GM19397 (cell line): ENCODE measurements at regions not wholly inside any gene's neighbourhood (a gene's known extent, or its start where the extent isn't known, plus 50 kb on each side); places are given as distances from the start of the nearest gene placed in this dataset.
"Not testable (repeated sequence)": the region's sequence is repeated elsewhere in the genome, so short reads cannot be mapped to it uniquely, and the experiment has no call there.

Source experiments
- ATAC-seq: cut with Tn5 transposase; IDR thresholded peaks from one replicate; pipeline ENCODE4 v1.9.1; 2021; ENCODE audit warnings: mild to moderate bottlenecking, moderate library complexity; ENCODE audit not compliant: unreplicated experiment

DNA sequence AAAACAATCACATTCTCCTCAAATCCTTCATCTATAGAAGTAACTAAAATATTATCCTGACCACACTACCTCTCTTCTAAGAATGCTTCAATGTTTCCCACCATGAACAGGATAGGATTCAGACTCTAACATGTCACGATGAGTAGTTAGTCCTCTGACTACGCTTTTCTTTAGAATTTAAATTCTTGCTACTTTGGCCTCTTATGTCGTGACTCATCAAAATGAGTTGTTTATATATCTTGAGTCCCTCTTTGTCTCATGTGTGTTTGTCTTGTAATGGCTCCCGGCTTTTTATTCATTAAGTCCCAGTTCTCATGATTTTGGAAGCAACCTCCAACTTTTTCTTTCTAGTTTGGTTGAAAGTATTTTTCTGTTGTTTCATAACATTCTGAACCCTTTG, 1289.2 kb downstream of the DSC3 start:
- no peak for ATAC-seq

DNA sequence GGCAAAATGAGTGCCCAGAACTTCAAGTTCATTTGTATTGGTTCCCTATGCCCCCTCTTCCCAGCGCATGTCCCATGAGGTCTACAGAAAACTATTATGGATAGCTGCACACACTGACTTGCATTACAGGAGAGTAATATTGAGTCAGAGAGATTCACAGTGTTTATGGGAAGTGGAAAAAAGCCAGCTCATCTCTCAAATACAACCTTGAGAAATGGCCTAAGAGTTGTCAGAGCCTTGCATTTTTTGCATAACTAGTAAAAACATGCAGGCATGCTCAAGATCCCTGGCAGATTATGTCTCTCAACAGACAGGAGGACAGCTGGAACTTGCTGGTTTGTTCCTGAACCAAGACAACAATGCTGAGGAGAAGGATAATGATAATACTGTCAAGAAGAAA, 1292.8 kb downstream of the DSC3 start:
- ATAC-seq = no peak

DNA sequence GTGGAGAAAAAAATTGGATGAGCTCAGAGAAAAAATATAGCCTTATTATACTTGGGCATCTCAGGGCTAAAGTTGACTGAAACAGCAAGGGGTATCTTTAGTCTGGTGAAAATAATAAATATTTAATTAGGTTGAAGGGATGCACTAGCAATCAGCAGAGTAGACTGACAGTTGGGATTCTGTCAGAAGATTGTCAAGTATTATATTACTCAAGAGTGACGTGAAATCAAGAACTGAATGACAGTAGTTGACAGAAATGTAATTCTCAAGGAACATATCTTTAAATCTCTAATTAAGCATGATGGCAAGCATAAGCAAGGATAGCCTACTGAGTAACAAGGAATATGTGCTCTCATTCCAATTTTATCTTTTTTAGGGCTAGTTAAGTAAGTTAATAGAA, 1301.1 kb downstream of the DSC3 start:
- ATAC-seq = no peak

DNA sequence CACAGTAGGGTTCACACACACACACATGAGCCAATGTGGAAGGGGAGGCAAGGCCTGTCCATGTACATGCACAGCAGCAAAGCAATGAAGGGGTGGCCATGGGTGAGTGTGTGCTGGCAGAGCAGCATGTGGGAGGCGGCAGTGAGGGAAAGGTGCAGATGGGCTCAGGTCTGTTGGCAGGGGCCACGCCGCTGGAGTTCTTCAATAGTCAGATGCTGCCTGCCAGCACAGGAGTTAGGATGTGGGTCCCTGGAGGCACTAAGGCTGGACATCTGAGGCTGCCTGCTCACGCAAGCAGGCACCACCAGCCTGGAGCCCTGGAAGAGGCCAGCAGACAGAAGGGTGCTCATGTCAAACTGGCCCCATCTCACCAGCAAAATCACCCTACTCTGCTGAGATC, 1304.9 kb downstream of the DSC3 start:
- no peak for ATAC-seq

DNA sequence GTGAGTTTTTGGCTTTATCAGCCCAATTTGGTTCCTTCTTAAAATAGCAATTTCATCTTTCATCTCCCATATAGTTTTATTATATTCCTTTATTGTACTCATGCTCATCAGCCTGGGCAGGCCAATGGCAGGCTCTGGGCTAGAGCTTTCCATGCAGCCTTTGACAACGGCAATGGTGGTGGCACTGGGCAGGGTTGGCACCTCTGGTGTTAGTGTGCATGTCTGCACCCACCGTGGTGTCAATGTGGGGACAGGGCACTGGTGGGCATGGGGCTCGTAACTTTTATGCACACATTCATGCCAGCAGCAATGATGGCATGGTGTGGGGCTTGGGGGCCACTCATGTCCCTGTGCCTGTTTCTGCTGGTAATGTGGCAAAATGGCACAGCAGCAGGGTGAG, 1305.4 kb downstream of the DSC3 start:
- ATAC-seq = no peak

DNA sequence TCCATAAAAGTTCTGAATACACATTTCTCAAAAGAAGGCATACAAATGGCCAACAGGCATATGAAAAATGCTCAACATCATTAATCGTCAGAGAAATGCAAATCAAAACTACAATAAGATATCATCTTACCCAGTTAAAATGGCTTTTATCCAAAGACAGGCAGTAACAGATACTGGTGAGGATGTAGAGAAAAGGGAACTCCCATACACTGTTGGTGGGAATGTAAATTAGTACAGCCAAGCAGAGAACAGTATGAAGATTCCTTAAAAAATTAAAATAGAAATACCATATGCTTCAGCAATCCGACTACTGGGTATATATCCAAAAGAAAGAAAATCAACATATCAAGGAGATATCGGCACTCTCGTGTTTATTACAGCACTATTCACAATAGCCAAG, 1312.5 kb downstream of the DSC3 start:
- ATAC-seq = no peak

DNA sequence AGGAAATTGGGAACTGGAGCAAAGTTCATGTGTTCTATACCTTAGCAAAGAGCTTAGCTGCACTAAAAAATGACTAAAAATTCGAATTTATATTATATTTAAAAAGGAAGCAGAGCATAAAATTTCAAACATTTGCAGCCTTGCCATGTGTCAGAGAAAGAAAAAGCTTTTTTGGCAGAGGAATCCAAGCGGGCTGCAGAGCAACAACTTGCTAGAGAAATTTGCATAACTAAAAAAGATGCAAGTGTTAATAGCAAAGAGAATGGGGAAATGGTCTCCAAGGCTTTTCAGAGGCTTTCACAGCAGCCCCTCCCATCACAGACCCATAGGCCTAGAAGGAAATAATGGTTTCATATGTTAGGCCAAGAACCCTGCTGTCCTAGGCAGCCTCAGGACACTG, 1315.9 kb downstream of the DSC3 start:
- ATAC-seq = no peak

DNA sequence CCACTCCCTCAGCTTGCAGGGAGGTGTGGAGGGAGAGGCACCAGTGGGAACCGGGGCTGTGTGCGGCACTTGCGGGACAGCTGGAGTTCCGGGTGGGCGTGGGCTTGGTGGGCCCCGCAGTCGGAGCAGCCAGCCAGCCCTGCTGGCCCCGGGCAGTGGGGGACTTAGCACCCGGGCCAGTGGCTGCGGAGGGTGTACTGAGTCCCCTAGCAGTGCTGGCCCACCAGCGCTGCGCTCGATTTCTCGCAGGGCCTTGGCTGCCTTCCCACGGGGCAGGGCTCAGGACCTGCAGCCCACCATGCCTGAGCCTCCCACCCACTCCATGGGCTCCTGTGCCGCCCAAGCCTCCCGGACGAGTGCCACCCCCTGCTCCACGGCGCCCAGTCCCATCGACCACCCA, 1319.1 kb downstream of the DSC3 start:
- ATAC-seq = not testable (repeated sequence)

DNA sequence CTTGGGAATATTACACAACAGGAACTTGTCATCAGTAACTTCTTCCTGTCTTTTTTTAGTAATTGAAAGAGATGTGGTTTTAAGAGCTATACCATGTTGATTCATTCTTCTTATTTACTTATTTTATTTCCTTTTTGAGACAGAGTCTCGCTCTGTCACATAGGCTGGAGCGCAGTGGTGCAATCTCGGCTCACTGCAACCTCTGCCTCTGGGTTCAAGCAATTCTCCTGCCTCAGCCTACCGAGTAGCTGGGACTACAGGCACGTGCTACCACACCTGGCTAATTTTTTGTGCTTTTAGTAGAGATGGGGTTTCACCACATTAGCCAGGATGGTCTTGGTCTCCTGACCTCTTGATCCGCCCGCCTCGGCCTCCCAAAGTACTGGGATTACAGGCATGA, 1326.6 kb downstream of the DSC3 start:
- ATAC-seq = not testable (repeated sequence)

DNA sequence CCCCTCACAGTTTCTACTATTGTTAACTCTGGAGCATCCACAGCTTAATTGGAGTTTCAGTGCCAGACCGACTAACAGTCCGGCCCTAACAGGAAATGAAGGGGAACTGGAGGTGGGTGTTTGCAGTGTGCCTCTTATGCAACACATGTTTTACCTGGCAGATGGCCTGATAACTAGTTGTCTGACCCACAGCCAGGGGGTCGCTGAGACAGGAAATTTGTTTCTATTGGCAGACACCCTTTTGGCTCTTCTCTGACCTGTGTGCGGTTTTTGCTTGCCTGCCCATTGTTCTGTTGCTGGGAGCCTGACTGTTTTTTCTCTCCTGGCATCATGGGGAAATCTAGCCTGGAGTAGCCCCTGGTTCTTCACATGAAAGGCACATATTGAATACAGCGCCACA, 1329.8 kb downstream of the DSC3 start:
- no peak for ATAC-seq

DNA sequence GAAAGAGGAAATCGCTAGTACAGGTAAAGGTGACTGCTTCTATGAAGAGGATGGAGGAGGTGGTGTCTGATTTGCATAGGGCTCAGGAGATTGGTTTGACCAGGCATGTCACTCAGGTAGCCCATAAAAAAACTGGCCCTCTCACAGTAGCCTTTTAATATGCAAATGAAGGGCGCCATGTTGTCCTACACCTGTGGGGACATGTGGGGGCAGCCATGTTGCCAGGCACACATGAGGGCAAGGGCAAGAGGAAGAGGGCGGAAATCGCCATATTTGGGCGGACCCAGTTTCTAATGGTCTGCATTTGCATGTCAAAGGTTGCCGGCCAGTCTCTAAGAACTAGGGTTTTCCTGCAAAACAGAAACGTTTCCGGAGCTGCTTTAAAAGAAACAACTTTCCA, 1330.6 kb downstream of the DSC3 start:
- no peak for ATAC-seq

DNA sequence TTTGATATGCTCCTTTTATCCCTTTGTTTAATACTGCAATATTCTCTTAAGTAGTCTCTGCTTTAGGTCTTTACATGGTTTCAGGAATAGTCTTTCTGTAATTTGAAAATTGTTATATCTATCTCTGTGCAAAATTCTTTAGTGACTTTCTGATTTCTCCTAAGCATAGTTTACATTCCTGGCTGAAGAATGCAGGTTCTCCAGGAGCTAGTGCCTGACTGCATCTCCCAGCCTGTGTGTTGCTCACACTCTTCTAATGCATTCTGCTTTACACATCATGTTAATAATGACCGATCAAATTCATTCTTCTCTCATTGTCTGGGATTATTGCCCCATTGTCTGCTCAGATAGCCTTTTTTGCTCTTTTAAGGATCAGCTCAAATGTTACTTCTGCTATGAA, 1349.2 kb downstream of the DSC3 start:
- no peak for ATAC-seq

DNA sequence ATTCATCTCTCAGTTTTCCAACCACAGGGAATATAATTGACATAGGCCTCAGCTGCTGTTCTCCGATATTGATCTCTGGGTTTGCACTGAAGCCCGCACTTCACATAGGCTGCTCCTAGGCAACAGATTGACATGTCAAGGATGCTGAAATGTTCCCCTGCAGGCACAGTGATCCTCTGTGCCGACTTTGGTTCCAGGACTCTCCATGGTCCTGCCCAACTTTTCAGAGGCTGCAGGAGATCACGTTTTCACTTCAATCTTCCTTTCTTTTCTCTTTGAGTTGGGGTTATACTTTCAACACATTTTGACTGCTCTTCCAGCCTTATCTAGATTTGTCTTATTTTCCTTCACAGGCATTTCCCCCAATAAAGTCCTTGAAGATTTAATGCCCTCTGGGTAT, 1361.0 kb downstream of the DSC3 start:
- ATAC-seq = no peak

DNA sequence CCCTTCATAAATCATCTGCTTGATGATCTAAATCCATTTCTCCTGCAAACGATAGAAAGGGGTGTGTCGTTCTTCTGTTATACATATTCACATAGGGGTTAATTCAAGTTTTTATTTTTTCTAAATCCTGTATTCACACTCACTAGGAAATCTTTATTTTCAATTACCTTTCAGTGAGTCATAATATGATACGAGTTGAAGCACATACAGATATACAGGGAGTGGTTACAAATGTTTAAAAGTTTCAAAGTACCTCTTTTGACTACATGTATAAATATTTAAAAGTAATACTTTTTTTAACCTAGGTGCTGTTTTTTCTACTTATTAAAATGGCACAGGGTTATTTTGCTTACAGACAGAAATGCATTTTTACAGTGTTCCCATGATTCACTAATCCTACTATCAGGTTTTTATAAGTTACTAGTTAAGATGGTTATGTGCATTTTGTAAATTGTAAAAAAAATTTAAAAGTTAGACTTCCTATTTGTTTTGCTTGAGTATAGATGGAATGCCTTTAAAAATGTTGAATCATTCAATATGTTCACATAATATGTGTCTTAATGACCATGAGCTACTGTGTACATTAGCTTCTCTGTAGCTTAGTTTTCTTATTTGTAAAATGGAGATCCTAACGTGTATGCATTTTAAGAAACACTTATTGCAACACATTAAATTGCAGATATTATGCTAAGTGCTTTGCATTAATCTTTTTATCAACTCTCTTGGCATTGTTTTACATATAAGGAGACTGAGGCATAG, 1378.1 kb downstream of the DSC3 start:
- ATAC-seq = no peak

DNA sequence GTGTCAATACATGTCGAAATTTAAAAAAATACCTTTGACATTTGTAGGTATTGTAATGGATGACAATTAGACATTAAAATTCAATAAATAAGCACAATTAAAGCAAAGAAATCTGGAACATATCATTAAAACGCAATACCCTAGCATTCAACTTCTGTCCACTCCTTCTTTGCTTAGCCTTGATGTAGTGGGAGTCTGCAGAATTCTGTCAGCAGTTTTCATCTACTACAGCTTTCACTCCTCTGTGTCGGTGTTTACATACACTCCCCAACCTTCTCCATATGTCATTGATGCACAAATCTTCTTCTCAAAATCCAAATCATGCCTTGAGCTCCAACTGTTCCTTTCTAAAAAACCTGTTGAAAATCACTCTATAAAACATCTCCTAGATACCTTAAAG, 1380.6 kb downstream of the DSC3 start:
- ATAC-seq = no peak

DNA sequence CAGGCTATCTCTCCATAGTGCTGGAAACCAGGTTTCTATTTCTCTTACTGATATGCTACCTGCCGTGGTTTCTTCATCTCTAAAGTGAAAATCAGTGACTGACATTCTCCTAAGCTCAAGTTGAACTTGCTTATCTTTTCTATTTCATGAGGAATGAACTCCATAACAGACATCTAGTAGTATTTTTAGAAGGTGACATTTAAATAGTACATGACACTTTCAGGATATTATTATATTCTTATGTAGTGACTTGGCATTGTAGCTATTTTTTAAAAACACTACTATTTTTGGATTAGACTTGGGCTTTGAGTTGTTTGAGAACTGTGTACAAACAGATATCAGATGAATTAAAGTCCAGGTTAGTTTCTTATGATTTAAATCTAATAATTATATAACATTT, 1381.8 kb downstream of the DSC3 start:
- ATAC-seq = no peak

DNA sequence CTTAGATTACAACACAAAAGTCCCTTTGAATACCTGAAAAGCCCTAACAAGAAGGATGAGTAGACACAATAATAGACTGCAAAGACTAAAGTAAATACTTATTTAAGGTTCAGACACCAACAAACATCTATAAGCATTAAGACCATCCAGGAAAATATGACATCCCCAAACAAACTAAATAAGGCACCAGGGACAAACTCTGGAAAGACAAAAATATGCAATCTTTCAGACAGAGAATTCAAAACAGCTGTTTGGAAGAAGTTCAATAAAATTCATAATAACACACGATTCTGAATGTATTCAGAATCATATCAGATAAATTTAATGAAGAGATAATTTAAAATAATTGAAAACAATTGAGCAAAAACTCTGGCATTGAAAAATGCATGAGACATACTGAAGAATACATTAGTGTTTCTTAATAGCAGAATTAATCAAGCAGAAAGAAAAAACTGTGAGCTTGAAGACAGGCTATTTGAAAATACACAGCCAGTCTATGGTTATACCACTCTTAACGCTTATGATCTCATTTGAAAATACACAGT, 1388.8 kb downstream of the DSC3 start:
- ATAC-seq = no peak

DNA sequence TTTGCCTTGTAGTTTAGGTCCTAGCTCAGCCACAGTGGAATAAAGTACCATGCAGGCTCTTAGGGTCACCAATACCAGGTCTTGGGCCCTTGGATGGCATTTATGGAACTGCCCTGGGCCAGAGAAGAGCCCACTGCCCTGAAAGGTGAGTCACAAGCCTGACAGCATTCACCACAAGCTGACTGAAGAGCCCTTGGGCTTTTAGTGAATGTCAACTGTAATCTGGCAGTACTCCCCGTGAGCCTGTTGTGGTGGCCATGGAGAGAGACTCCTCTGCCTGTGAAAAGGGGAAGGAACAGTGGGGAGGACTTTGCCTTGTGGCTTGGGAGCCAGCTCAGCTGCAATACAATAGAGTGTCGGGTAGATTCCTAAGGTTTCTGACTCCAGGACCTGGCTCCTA, 1389.7 kb downstream of the DSC3 start:
- no peak for ATAC-seq

DNA sequence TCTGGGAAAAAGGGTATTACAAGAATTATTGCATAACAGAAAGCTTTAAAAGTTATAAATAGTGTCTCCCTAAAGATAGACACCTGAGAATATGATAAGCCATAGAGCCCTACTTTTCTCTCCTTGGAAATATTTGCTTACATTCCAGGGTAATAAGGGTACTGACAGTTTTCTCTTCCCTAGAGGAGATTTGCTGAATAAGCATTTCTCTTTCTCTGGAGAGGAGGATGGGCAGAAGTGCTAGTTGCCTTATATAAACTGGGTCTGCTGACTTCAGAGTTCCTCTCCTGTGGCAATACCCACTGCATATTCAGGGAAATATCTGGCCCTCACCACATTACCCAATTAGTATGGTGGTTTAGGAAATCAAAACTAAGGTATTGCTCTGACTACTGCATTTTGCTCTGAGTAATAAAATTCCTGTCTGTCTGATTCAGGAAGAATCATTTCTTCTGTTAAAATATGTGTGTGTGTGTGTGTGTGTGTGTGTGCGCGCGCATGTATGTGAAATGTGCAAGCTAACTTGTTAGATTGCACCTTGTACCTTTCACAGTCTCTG, 1391.3 kb downstream of the DSC3 start:
- ATAC-seq = no peak

DNA sequence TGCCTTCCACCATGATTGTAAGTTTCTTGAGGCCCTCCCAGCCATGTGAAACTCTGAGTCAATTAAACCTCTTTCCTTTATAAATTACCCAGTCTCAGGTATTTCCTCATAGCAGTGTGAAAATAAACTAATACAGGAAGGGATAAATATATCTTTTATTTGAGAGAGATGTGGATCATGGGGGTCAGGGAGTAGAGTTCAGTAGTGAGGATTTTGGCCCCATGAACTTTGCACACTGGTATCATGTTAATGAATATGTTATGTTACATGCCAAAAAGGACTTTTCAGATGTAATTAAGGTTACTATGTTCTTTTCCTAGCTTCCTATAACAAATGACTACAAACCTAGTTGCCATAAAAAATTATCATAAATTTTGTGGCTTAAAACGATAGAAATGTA, 1393.7 kb downstream of the DSC3 start:
- ATAC-seq = no peak

DNA sequence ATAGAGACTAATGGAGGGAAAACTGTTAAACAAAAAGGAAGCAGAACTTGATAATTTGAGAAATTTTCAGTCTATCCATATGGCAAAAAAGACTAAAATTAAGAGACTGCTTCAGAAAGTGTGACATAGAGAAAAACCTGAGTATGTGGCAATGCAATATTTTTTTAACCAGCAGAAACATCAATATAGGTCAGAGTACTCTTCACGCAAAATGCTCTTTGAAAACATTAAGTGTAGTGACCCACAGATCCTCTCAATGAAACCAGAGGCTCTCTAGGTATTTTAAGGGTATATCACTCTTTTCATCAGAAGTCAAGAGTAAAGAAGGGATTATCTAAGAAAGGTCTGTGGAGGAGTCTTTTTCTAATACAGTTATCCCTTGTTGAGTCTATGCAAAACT, 1394.8 kb downstream of the DSC3 start:
- ATAC-seq = no peak

DNA sequence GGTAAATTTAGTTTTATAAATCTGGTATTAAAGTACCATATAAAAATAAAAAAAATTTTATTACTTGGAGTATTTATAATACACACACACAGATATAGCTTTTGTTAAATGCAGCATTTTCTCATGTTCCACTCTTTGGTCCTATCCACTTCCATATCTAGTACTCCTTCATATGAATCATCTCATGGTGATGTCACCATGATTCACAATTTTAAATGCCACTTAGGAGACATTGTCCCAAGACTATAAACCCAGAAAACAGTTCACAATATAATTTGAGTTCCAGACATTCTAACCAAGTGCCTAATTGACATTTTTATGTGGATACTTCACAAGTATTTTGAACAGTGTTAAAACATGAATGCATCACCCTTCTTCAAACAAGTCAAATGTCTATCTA, 1398.3 kb downstream of the DSC3 start:
- ATAC-seq = no peak
